ENCODE measurements at regions not wholly inside any gene's neighbourhood (a gene's known extent, or its start where the extent isn't known, plus 50 kb on each side); places are given as distances from the start of the nearest gene placed in this dataset.
A peak's percentile ranks its signal among the peaks of the same experiment; 100 is the strongest.

- Histone ChIP-seq H3K79me2 (replicated peaks; ENCODE audit: insufficient read depth, low read length) (no peaks in the 10 kb centered on the region), H3K9me3 (ENCODE audit: low read length) (no peaks in the 10 kb centered on the region), H2AFZ (ENCODE audit: low read depth, low read length) (no peak overlapping the region), H3K27ac (ENCODE audit: low read length) (peak overlapping the region; percentile 10), H3K4me3 (ENCODE audit: low read length) (no peak overlapping the region), H3K9me2 (ENCODE audit: insufficient read depth, low read length) (no peaks in the 10 kb centered on the region), H3K36me3 (ENCODE audit: insufficient read depth, low read length) (no peaks in the 10 kb centered on the region), H3F3A (ENCODE audit: insufficient read depth, low read length, poor library complexity, severe bottlenecking) (no peaks in the 10 kb centered on the region), H3K27me3 (ENCODE audit: insufficient read depth, low read depth, low read length) (no peaks in the 10 kb centered on the region), H4K20me1 (ENCODE audit: insufficient read depth) (no peaks in the 10 kb centered on the region), H3K9ac (ENCODE audit: low read length) (no peak overlapping the region), H3K4me2 (ENCODE audit: low read length) (no peak overlapping the region)
- TF ChIP-seq POLR2AphosphoS5 (IDR thresholded peaks at IDR 0.05) = no peak
- TF ChIP-seq SMC3 (conservative IDR thresholded peaks at IDR 0.05; ENCODE audit: poor library complexity) = no peak
- TF ChIP-seq REST (IDR thresholded peaks at IDR 0.05; ENCODE audit: borderline replicate concordance) = peak; percentile 19
Observed at GRCh38 chr5:87768190-87768589, 355.5 kb upstream of the CCNH start.

GRCh38 chr5:87765009-87765408, 352.3 kb upstream of the CCNH start:
- TF ChIP-seq RAD21 (conservative IDR thresholded peaks at IDR 0.05) (no peak), EP300 (conservative IDR thresholded peaks at IDR 0.05; ENCODE audit: poor library complexity, severe bottlenecking) (no peak), CTCF (IDR thresholded peaks at IDR 0.05; ENCODE audit: poor library complexity, severe bottlenecking) (no peak), SMC3 (conservative IDR thresholded peaks at IDR 0.05; ENCODE audit: poor library complexity) (no peak), TAF1 (IDR thresholded peaks at IDR 0.05; ENCODE audit: low read depth) (no peak), REST (IDR thresholded peaks at IDR 0.05; ENCODE audit: borderline replicate concordance) (no peak)
- H3K36me3 ChIP-seq (ENCODE audit: insufficient read depth, low read length) = no peaks in the 10 kb centered on the region
- H3K4me2 ChIP-seq (ENCODE audit: low read length) = no peak overlapping the region
- no peaks in the 10 kb centered on the region for H3K27me3 ChIP-seq (ENCODE audit: insufficient read depth, low read depth, low read length)
- no peaks in the 10 kb centered on the region for H3K9me2 ChIP-seq (ENCODE audit: insufficient read depth, low read length)
- no peak overlapping the region for H3K9ac ChIP-seq (ENCODE audit: low read length)
- H3F3A ChIP-seq (ENCODE audit: insufficient read depth, low read length, poor library complexity, severe bottlenecking) = no peaks in the 10 kb centered on the region
- H3K79me2 ChIP-seq (replicated peaks; ENCODE audit: insufficient read depth, low read length) = no peaks in the 10 kb centered on the region
- H2AFZ ChIP-seq (ENCODE audit: low read depth, low read length) = no peak overlapping the region
- H3K9me3 ChIP-seq (ENCODE audit: low read length) = no peaks in the 10 kb centered on the region
- no peak overlapping the region for H3K4me3 ChIP-seq (ENCODE audit: low read length)
- no peaks in the 10 kb centered on the region for H4K20me1 ChIP-seq (ENCODE audit: insufficient read depth)
- no peak overlapping the region for H3K27ac ChIP-seq (ENCODE audit: low read length)

All from neural cell (in vitro differentiated cells).